ENCODE measurements at regions not wholly inside any gene's neighbourhood (a gene's known extent, or its start where the extent isn't known, plus 50 kb on each side); places are given as distances from the start of the nearest gene placed in this dataset.

- H3K9me3 ChIP-seq: no peaks in the 10 kb centered on the region
- no peaks in the 10 kb centered on the region for H3K4me1 ChIP-seq (ENCODE audit: low read depth)
- intact Hi-C loops (cut with DNase I, micrococcal nuclease): no loop called here
- H3K36me3 ChIP-seq (ENCODE audit: low read depth): no peaks in the 10 kb centered on the region
- DNase-seq (no peak), ATAC-seq (no peak)
- no peak for TF ChIP-seq CTCF (IDR thresholded peaks at IDR 0.05)
- no peak overlapping the region for H3K4me3 ChIP-seq
Measured at GRCh38 chr2:60054571-60055340, 498.7 kb downstream of the BCL11A start.

- TF ChIP-seq CTCF (IDR thresholded peaks at IDR 0.05): no peak
Measured at GRCh38 chr2:60053791-60054190, 499.7 kb downstream of the BCL11A start.

GRCh38 chr2:60052601-60053000 lies 500.9 kb downstream of the BCL11A start:
- no peak overlapping the region for H3K4me3 ChIP-seq
- TF ChIP-seq CTCF (IDR thresholded peaks at IDR 0.05): no peak
- H3K36me3 ChIP-seq (ENCODE audit: low read depth): no peaks in the 10 kb centered on the region
- H3K4me1 ChIP-seq (ENCODE audit: low read depth): no peaks in the 10 kb centered on the region
- H3K9me3 ChIP-seq: no peaks in the 10 kb centered on the region
- DNase-seq (no peak), ATAC-seq (peak; percentile 29)
- intact Hi-C loops (cut with DNase I, micrococcal nuclease): no loop called here

More at GRCh38 chr2:60053791-60054190, 499.7 kb downstream of the BCL11A start:
- peak in 2 of 3 donors; percentile 44 for DNase-seq
- intact Hi-C loops (cut with DNase I, micrococcal nuclease): no loop called here
- Histone ChIP-seq H3K36me3 (ENCODE audit: low read depth) (no peaks in the 10 kb centered on the region), H3K4me3 (no peak overlapping the region), H3K4me1 (ENCODE audit: low read depth) (no peaks in the 10 kb centered on the region), H3K9me3 (no peaks in the 10 kb centered on the region)
- peak; percentile 86 for ATAC-seq

- intact Hi-C loops (cut with DNase I, micrococcal nuclease): no loop called here
- no peak for DNase-seq
Measured at GRCh38 chr2:60051991-60052390, 501.5 kb downstream of the BCL11A start.

GRCh38 chr2:60047944-60048525 lies 505.4 kb downstream of the BCL11A start:
- no peak overlapping the region for H3K4me3 ChIP-seq
- H3K9me3 ChIP-seq: no peaks in the 10 kb centered on the region
- TF ChIP-seq CTCF (IDR thresholded peaks at IDR 0.05): no peak
- DNase-seq: no peak
- intact Hi-C loops (cut with DNase I, micrococcal nuclease): no loop called here
- ATAC-seq: no peak
- no peaks in the 10 kb centered on the region for H3K36me3 ChIP-seq (ENCODE audit: low read depth)
- no peaks in the 10 kb centered on the region for H3K4me1 ChIP-seq (ENCODE audit: low read depth)

More at GRCh38 chr2:60051991-60052390, 501.5 kb downstream of the BCL11A start:
- no peaks in the 10 kb centered on the region for H3K4me1 ChIP-seq (ENCODE audit: low read depth)
- H3K4me3 ChIP-seq: no peak overlapping the region
- H3K9me3 ChIP-seq: no peaks in the 10 kb centered on the region
- no peak for ATAC-seq
- no peaks in the 10 kb centered on the region for H3K36me3 ChIP-seq (ENCODE audit: low read depth)
- TF ChIP-seq CTCF (IDR thresholded peaks at IDR 0.05): no peak
